ENCODE measurements at regions not wholly inside any gene's neighbourhood (a gene's known extent, or its start where the extent isn't known, plus 50 kb on each side); places are given as distances from the start of the nearest gene placed in this dataset.
A peak's percentile ranks its signal among the peaks of the same experiment; 100 is the strongest.
"Not testable (repeated sequence)": the region's sequence is repeated elsewhere in the genome, so short reads cannot be mapped to it uniquely, and the experiment has no call there.

GRCh38 chr2:95725677-95726076 lies 133.9 kb downstream of the TRIM43 start:
- not testable (repeated sequence) for DNase-seq (ENCODE audit: low read depth in 2 of 2)

GRCh38 chr2:95727420-95727819 lies 135.6 kb downstream of the TRIM43 start:
- DNase-seq (ENCODE audit: low read depth in 2 of 2) = not testable (repeated sequence)

GRCh38 chr2:95728878-95729596 lies 137.2 kb downstream of the TRIM43 start:
- peak; percentile 2 to 9 for DNase-seq (ENCODE audit: low read depth in 2 of 2)

GRCh38 chr2:95729597-95729955 lies 137.8 kb downstream of the TRIM43 start:
- DNase-seq (ENCODE audit: low read depth in 2 of 2) = no peak

GRCh38 chr2:95730813-95731212 lies 139.0 kb downstream of the TRIM43 start:
- DNase-seq (ENCODE audit: low read depth in 2 of 2) = no peak

- DNase-seq (ENCODE audit: low read depth in 2 of 2) = no peak
These were observed 143.4 kb downstream of the TRIM43 start for GRCh38 chr2:95734976-95735890.

GRCh38 chr2:95738301-95738700 lies 146.5 kb downstream of the TRIM43 start:
- DNase-seq (ENCODE audit: low read depth in 2 of 2) = no peak

- DNase-seq (ENCODE audit: low read depth in 2 of 2) = not testable (repeated sequence)
These were observed 160.3 kb downstream of the TRIM43 start for GRCh38 chr2:95752126-95752525.

GRCh38 chr2:95753812-95754211 lies 162.0 kb downstream of the TRIM43 start:
- DNase-seq (ENCODE audit: low read depth in 2 of 2) = not testable (repeated sequence)

- not testable (repeated sequence) for DNase-seq (ENCODE audit: low read depth in 2 of 2)
These were observed 162.4 kb downstream of the TRIM43 start for GRCh38 chr2:95754213-95754612.

GRCh38 chr2:95754819-95755563 lies 163.2 kb downstream of the TRIM43 start:
- DNase-seq (ENCODE audit: low read depth in 2 of 2) = not testable (repeated sequence)

GRCh38 chr2:95755956-95756669 lies 164.3 kb downstream of the TRIM43 start:
- DNase-seq (ENCODE audit: low read depth in 2 of 2) = not testable (repeated sequence)

GRCh38 chr2:95757988-95758387 lies 166.2 kb downstream of the TRIM43 start:
- DNase-seq (ENCODE audit: low read depth in 2 of 2) = no peak

GRCh38 chr2:95759481-95760246 lies 167.9 kb downstream of the TRIM43 start:
- no peak for DNase-seq (ENCODE audit: low read depth in 2 of 2)

- DNase-seq (ENCODE audit: low read depth in 2 of 2) = no peak
These were observed 169.2 kb downstream of the TRIM43 start for GRCh38 chr2:95760806-95761525.

- no peak for DNase-seq (ENCODE audit: low read depth in 2 of 2)
These were observed 169.8 kb downstream of the TRIM43 start for GRCh38 chr2:95761556-95761955.

GRCh38 chr2:95762023-95763021 lies 170.5 kb downstream of the TRIM43 start:
- not testable (repeated sequence) for DNase-seq (ENCODE audit: low read depth in 2 of 2)

- DNase-seq (ENCODE audit: low read depth in 2 of 2) = not testable (repeated sequence)
These were observed 171.3 kb downstream of the TRIM43 start for GRCh38 chr2:95763074-95763473.

GRCh38 chr2:95764966-95765365 lies 173.2 kb downstream of the TRIM43 start:
- not testable (repeated sequence) for DNase-seq (ENCODE audit: low read depth in 2 of 2)
